Neural progenitor cell (in vitro differentiated cells): ENCODE measurements at regions not wholly inside any gene's neighbourhood (a gene's known extent, or its start where the extent isn't known, plus 50 kb on each side); places are given as distances from the start of the nearest gene placed in this dataset.

Experiments
- DNase-seq: peaks from one replicate; pipeline ENCODE4 v3.0.0-alpha.2; 2016; ENCODE audit warnings: low spot score
- H2AFZ ChIP-seq: fragments of 200-600 bp; sonication (generic); replicated peaks from 2 replicates; pipeline ENCODE4 v1.6.1; 2016; ENCODE audit warnings: antibody characterized with exemption
- H3F3A ChIP-seq: fragments of 200-600 bp; sonication (generic); 2 replicates; pipeline ENCODE4 v1.6.1; 2016; ENCODE audit warnings: antibody characterized with exemption, low read depth
- H3K27ac ChIP-seq: fragments of 200-600 bp; sonication (generic); 2 replicates; pipeline ENCODE4 v1.5.1; 2016; ENCODE audit warnings: mild to moderate bottlenecking
- H3K27me3 ChIP-seq: fragments of 200-600 bp; sonication (generic); 2 replicates; pipeline ENCODE4 v1.6.1; 2016; ENCODE audit warnings: mild to moderate bottlenecking, moderate library complexity
- H3K36me3 ChIP-seq: fragments of 200-600 bp; sonication (generic); 2 replicates; pipeline ENCODE4 v1.5.1; 2016
- H3K4me1 ChIP-seq: fragments of 200-600 bp; sonication (generic); 2 replicates; pipeline ENCODE4 v1.6.1; 2016; ENCODE audit warnings: mixed run types
- H3K4me2 ChIP-seq: fragments of 200-600 bp; sonication (generic); 2 replicates; pipeline ENCODE4 v1.6.1; 2016
- H3K4me3 ChIP-seq: fragments of 200-600 bp; sonication (generic); 2 replicates; pipeline ENCODE4 v1.5.1; 2016
- H3K79me2 ChIP-seq: fragments of 200-600 bp; sonication (generic); 2 replicates; pipeline ENCODE4 v1.6.1; 2016; ENCODE audit warnings: low read depth
- H3K9ac ChIP-seq: fragments of 200-600 bp; sonication (generic); 2 replicates; pipeline ENCODE4 v1.6.1; 2016
- H3K9me3 ChIP-seq: fragments of 200-600 bp; sonication (generic); 2 replicates; pipeline ENCODE4 v1.5.1; 2016; ENCODE audit warnings: low read depth
- H4K20me1 ChIP-seq: fragments of 200-600 bp; sonication (generic); 2 replicates; pipeline ENCODE4 v1.6.1; 2016; ENCODE audit warnings: low read depth
- H3K27ac Mint-ChIP-seq: 3 replicates; pipeline ENCODE4 v1.8.0; 2021; ENCODE audit warnings: mixed read lengths
- H3K27me3 Mint-ChIP-seq: 2 replicates; pipeline ENCODE4 v1.8.0; 2022; ENCODE audit warnings: low read depth, mild to moderate bottlenecking, inconsistent platforms, moderate library complexity, mixed read lengths; ENCODE audit not compliant: insufficient read depth
- H3K36me3 Mint-ChIP-seq: 3 replicates; pipeline ENCODE4 v1.8.0; 2021; ENCODE audit warnings: mixed read lengths
- H3K4me1 Mint-ChIP-seq: 3 replicates; pipeline ENCODE4 v1.8.0; 2021; ENCODE audit warnings: mixed read lengths
- H3K4me3 Mint-ChIP-seq: 3 replicates; pipeline ENCODE4 v1.8.0; 2021; ENCODE audit warnings: mild to moderate bottlenecking, moderate library complexity, mixed read lengths
- H3K9me3 Mint-ChIP-seq: 3 replicates; pipeline ENCODE4 v1.8.0; 2020; ENCODE audit warnings: mixed read lengths
- EZH2 ChIP-seq: fragments of 200-600 bp; sonication (generic); IDR thresholded peaks from 2 replicates; pipeline ENCODE4 v1.6.1; 2017; ENCODE audit warnings: antibody characterized with exemption, mild to moderate bottlenecking, moderate library complexity
- EZH2phosphoT487 ChIP-seq: fragments of 200-600 bp; sonication (generic); IDR thresholded peaks from 2 replicates; pipeline ENCODE4 v1.6.1; 2017; ENCODE audit warnings: antibody characterized with exemption
- TF ChIP-seq, protein P1 (sequence below): fragments of 200-600 bp; sonication (generic); IDR thresholded peaks from 2 replicates; pipeline ENCODE4 v1.5.1; 2017; ENCODE audit warnings: antibody characterized with exemption, mild to moderate bottlenecking

DNA sequence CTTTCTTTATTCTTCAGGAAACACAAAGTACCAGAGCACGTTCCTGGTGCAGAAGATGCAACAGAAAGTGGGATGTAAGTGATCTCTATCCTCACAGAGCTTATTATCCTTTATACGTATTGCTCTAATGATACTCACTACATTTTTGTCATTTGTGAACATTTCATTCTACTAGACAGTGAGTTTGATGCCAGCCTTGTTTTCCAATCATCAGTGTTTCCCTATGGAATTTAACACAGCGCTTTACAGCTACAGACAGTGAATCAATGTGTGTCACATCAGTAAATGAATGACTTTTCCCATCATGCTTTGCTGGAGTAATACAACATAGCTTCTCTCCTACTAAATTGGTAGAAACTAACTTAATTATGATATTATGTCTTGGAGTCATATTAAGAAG is 175.5 kb downstream of the SDHAF3 start:
- H3F3A ChIP-seq = no peaks in the 10 kb centered on the region
- H3K36me3 ChIP-seq = no peaks in the 10 kb centered on the region
- no peaks in the 10 kb centered on the region for H3K79me2 ChIP-seq
- H3K9ac ChIP-seq = no peak overlapping the region
- H3K4me3 Mint-ChIP-seq = no peak overlapping the region
- no peaks in the 10 kb centered on the region for H3K9me3 ChIP-seq
- no peak overlapping the region for H3K4me3 ChIP-seq
- H3K4me1 Mint-ChIP-seq = no peaks in the 10 kb centered on the region
- no peaks in the 10 kb centered on the region for H3K27me3 Mint-ChIP-seq
- H2AFZ ChIP-seq = no peak overlapping the region
- no peaks in the 10 kb centered on the region for H3K4me1 ChIP-seq
- H3K27ac ChIP-seq = no peak overlapping the region
- no peak for TF ChIP-seq EZH2phosphoT487
- TF ChIP-seq EZH2 = no peak
- TF ChIP-seq, protein P1, sequence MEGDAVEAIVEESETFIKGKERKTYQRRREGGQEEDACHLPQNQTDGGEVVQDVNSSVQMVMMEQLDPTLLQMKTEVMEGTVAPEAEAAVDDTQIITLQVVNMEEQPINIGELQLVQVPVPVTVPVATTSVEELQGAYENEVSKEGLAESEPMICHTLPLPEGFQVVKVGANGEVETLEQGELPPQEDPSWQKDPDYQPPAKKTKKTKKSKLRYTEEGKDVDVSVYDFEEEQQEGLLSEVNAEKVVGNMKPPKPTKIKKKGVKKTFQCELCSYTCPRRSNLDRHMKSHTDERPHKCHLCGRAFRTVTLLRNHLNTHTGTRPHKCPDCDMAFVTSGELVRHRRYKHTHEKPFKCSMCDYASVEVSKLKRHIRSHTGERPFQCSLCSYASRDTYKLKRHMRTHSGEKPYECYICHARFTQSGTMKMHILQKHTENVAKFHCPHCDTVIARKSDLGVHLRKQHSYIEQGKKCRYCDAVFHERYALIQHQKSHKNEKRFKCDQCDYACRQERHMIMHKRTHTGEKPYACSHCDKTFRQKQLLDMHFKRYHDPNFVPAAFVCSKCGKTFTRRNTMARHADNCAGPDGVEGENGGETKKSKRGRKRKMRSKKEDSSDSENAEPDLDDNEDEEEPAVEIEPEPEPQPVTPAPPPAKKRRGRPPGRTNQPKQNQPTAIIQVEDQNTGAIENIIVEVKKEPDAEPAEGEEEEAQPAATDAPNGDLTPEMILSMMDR = no peak
- H3K27ac Mint-ChIP-seq = no peak overlapping the region
- DNase-seq = no peak
- no peaks in the 10 kb centered on the region for H4K20me1 ChIP-seq
- no peaks in the 10 kb centered on the region for H3K36me3 Mint-ChIP-seq
- no peak overlapping the region for H3K4me2 ChIP-seq
- no peaks in the 10 kb centered on the region for H3K9me3 Mint-ChIP-seq
- H3K27me3 ChIP-seq = no peaks in the 10 kb centered on the region

DNA sequence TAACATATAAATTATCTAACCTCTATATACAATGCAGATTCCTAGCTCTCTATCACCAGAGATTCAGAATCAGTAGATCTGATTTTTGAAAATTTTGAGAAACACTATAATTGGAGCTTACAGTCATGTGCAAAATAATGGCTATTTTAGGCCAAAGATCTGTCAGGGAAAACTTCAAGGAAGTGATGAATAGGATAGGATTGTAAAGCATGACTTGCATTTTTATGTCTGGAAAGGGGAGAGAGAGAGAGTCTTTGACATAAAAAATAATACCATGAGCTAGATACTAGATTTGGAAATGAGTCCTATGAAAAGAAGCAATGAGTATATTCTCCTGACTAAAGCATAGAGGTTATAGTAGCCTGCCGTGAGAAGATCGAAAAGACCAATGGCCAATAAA is 181.1 kb downstream of the SDHAF3 start:
- Mint-ChIP-seq H3K36me3 (no peaks in the 10 kb centered on the region), H3K4me1 (no peaks in the 10 kb centered on the region), H3K9me3 (no peaks in the 10 kb centered on the region), H3K4me3 (no peak overlapping the region), H3K27me3 (no peaks in the 10 kb centered on the region), H3K27ac (no peak overlapping the region)
- H3K4me3 ChIP-seq = no peak overlapping the region
- TF ChIP-seq, protein P1 = no peak
- TF ChIP-seq EZH2phosphoT487 (no peak), EZH2 (no peak)
- no peak overlapping the region for H3K9ac ChIP-seq
- no peaks in the 10 kb centered on the region for H3F3A ChIP-seq
- H2AFZ ChIP-seq = no peak overlapping the region
- no peak for DNase-seq
- H3K4me1 ChIP-seq = no peaks in the 10 kb centered on the region
- H3K27ac ChIP-seq = no peak overlapping the region
- no peaks in the 10 kb centered on the region for H3K27me3 ChIP-seq
- H3K79me2 ChIP-seq = no peaks in the 10 kb centered on the region
- H3K36me3 ChIP-seq = no peaks in the 10 kb centered on the region
- H4K20me1 ChIP-seq = no peaks in the 10 kb centered on the region
- H3K4me2 ChIP-seq = no peak overlapping the region
- no peaks in the 10 kb centered on the region for H3K9me3 ChIP-seq

DNA sequence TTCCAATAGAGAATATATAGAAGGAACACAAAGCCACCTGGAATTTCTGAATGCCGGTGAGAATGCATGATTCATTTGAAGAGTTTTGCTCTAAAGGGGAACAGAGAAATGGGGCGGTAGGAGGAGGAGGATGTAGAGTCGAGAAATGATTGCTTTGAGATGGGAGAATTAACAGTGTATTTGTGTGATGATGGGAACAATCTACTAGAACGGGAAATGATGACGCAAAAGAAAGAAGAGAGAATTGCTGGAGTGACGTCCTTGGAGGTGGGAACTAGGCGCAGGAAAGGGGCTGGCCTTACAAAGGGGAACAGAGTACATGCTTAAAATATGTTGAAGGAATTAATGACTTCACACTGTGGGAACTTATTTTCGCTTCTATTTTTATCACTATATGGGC is 188.1 kb downstream of the SDHAF3 start:
- Histone ChIP-seq H3K27me3 (no peaks in the 10 kb centered on the region), H3K4me2 (no peak overlapping the region)
- peaks cover 3% of the 10 kb centered on the region for H3K27me3 Mint-ChIP-seq

More for the DNA sequence above, 188.1 kb downstream of the SDHAF3 start:
- Mint-ChIP-seq H3K9me3 (no peaks in the 10 kb centered on the region), H3K27ac (no peak overlapping the region), H3K4me1 (no peaks in the 10 kb centered on the region), H3K36me3 (no peaks in the 10 kb centered on the region), H3K4me3 (no peak overlapping the region)
- TF ChIP-seq EZH2 (no peak), EZH2phosphoT487 (no peak)
- TF ChIP-seq, protein P1 = no peak
- Histone ChIP-seq H3F3A (no peaks in the 10 kb centered on the region), H3K79me2 (no peaks in the 10 kb centered on the region), H4K20me1 (no peaks in the 10 kb centered on the region), H3K4me1 (no peaks in the 10 kb centered on the region), H3K9me3 (no peaks in the 10 kb centered on the region), H3K27ac (no peak overlapping the region), H3K36me3 (no peaks in the 10 kb centered on the region), H2AFZ (no peak overlapping the region), H3K4me3 (no peak overlapping the region), H3K9ac (no peak overlapping the region)
- no peak for DNase-seq
